ENCODE measurements at regions not wholly inside any gene's neighbourhood (a gene's known extent, or its start where the extent isn't known, plus 50 kb on each side); places are given as distances from the start of the nearest gene placed in this dataset.

- Histone ChIP-seq H3K4me1 (no peaks in the 10 kb centered on the region), H3K36me3 (no peaks in the 10 kb centered on the region), H3K27me3 (no peaks in the 10 kb centered on the region), H3K27ac (no peak overlapping the region), H3K4me3 (no peak overlapping the region), H3K9me3 (no peaks in the 10 kb centered on the region)
- 62 to 77% methylated on average over 1 of the region's 1 CpG for WGBS, 2 donors
- no peak for DNase-seq
- intact Hi-C loops (cut with DNase I), result no loop called here
- TF ChIP-seq POLR2A (IDR thresholded peaks at IDR 0.05) (no peak), CTCF (IDR thresholded peaks at IDR 0.05) (no peak)
Observed at GRCh38 chr1:198969981-198970380, 331.1 kb downstream of the PTPRC start.

GRCh38 chr1:198970916-198971315, 332.1 kb downstream of the PTPRC start:
- no peak overlapping the region for H3K27ac ChIP-seq
- H3K4me1 ChIP-seq, result no peaks in the 10 kb centered on the region
- no peaks in the 10 kb centered on the region for H3K36me3 ChIP-seq
- H3K27me3 ChIP-seq, result no peaks in the 10 kb centered on the region
- DNase-seq, result no peak
- no peak for TF ChIP-seq POLR2A (IDR thresholded peaks at IDR 0.05)
- no peak for TF ChIP-seq CTCF (IDR thresholded peaks at IDR 0.05)
- intact Hi-C loops (cut with DNase I), result no loop called here
- H3K4me3 ChIP-seq, result no peak overlapping the region
- H3K9me3 ChIP-seq, result no peaks in the 10 kb centered on the region

- TF ChIP-seq CTCF (IDR thresholded peaks at IDR 0.05), result no peak
- no peak for DNase-seq
- no peaks in the 10 kb centered on the region for H3K27me3 ChIP-seq
- no peaks in the 10 kb centered on the region for H3K4me1 ChIP-seq
- H3K36me3 ChIP-seq, result no peaks in the 10 kb centered on the region
- H3K9me3 ChIP-seq, result no peaks in the 10 kb centered on the region
- H3K27ac ChIP-seq, result no peak overlapping the region
- no peak overlapping the region for H3K4me3 ChIP-seq
- intact Hi-C loops (cut with DNase I), result no loop called here
- WGBS, 2 donors, result 60 to 78% methylated on average over 1 of the region's 1 CpG
Observed at GRCh38 chr1:198977909-198978308, 339.1 kb downstream of the PTPRC start.

GRCh38 chr1:198978523-198978922, 339.7 kb downstream of the PTPRC start:
- no peak for DNase-seq
- H3K9me3 ChIP-seq, result no peaks in the 10 kb centered on the region
- H3K27ac ChIP-seq, result no peak overlapping the region
- no peaks in the 10 kb centered on the region for H3K4me1 ChIP-seq
- no peak overlapping the region for H3K4me3 ChIP-seq
- H3K27me3 ChIP-seq, result no peaks in the 10 kb centered on the region
- H3K36me3 ChIP-seq, result no peaks in the 10 kb centered on the region
- TF ChIP-seq POLR2A (IDR thresholded peaks at IDR 0.05) (no peak), CTCF (IDR thresholded peaks at IDR 0.05) (no peak)
- WGBS, 2 donors, result 20 to 38% methylated on average over 1 of the region's 1 CpG
- intact Hi-C loops (cut with DNase I), result no loop called here

GRCh38 chr1:198986036-198986435, 347.2 kb downstream of the PTPRC start:
- DNase-seq, result no peak
- H3K27me3 ChIP-seq, result no peaks in the 10 kb centered on the region
- intact Hi-C loops (cut with DNase I), result no loop called here

More at GRCh38 chr1:198986036-198986435, 347.2 kb downstream of the PTPRC start:
- WGBS, 2 donors, result 57 to 73% methylated on average over 2 of the region's 2 CpGs
- TF ChIP-seq CTCF (IDR thresholded peaks at IDR 0.05) (no peak), POLR2A (IDR thresholded peaks at IDR 0.05) (no peak)
- Histone ChIP-seq H3K4me3 (no peak overlapping the region), H3K36me3 (no peaks in the 10 kb centered on the region), H3K9me3 (no peaks in the 10 kb centered on the region), H3K27ac (no peak overlapping the region), H3K4me1 (no peaks in the 10 kb centered on the region)
